ENCODE measurements at regions not wholly inside any gene's neighbourhood (a gene's known extent, or its start where the extent isn't known, plus 50 kb on each side); places are given as distances from the start of the nearest gene placed in this dataset.
"Not testable (repeated sequence)": the region's sequence is repeated elsewhere in the genome, so short reads cannot be mapped to it uniquely, and the experiment has no call there.

DNA sequence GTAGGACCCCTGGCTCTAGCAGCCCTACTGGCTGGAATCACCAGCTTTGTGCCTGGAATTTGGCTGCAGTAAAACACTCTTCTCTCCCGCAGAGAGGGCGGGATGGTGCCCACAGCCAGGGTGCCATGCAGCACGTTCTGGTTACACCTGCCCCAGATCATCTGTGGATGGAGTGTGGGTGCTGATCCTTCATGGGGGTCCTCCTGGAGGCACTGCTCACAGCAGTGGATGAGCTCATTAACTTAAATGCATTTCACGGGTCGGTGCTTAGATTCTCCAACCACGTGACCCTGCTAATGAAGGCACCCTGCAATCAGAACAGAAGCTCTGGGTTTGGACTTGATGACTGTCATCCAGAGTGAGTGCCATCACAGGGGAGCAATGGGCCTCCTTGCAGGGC lies 138.6 kb upstream of the AFDN start:
- no peak for DNase-seq (ENCODE audit: low spot score)
- ATAC-seq: no peak

DNA sequence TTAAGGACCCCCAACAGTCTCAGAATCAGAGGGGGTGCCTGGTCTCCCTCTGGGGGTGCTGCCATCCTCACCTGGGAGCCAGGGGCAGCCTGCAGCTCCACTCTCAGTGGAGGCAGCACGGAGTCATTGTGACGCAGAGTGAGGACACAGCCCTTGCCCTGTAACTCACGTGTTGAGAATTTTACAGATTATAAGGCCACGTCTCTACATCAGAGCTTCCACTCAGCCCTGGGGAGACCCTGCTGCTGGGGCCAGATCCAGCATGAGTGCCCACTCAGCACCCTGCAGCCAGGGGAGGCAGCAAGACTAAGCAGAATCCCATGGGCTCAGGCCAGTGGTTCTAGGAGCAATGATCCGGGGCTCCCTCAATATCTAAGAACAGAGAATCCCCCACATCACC lies 137.4 kb upstream of the AFDN start:
- peak; percentile 14 for ATAC-seq
- no peak for DNase-seq (ENCODE audit: low spot score)

DNA sequence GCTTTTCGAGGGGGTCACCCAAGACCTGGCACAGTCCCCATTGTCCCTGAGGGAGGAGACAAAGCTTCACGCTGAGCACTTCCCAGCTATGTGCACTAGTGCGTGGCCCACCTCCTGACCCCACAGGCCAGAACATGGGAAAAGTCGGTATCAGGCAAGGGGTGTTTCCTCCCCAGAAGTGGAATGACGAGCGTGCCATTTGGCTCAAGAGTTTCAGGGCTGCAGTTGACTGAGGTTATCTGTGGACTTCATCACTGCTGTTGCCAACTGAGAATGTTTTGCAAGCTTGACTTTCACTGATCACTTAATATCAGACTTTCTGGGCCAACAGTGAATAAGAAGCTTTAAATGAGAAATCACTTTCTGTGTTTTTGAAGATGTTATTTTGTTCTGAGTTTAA lies 137.0 kb upstream of the AFDN start:
- ATAC-seq: peak; percentile 91
- DNase-seq (ENCODE audit: low spot score): peak; percentile 63

DNA sequence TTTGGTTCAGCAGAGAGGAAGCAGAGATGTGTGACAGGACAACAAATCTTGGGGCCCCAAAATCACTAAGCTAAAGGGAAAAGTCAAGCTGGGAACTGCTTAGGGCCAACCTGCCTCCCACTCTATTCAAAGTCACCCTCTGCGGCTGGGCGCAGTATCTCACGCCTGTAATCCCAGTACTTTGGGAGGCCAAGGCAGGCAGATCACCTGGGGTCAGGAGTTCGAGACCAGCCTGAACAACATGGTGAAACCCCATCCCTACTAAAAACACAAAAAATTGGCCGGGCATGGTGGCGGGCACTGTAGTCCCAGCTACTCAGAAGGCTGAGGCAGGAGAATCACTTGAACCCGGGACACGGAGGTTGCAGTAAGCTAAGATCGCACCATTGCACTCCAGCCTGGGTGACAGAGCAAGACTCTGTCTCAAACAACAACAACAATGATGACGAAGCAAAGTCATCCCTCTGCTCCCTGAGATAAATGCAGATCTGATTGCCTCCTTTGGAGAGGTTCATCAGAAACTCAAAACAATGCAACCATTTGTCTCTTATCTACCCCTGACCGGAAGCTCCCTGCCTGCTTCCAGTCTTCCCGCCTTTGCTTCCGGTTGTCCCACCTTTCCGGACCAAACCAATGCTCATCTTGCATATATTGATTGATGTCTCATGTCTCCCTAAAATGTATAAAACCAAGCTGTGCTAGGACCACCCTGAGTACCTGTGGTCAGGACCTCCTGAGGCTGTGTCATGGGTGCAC lies 136.4 kb upstream of the AFDN start:
- not testable (repeated sequence) for ATAC-seq; DNase-seq (ENCODE audit: low spot score)

DNA sequence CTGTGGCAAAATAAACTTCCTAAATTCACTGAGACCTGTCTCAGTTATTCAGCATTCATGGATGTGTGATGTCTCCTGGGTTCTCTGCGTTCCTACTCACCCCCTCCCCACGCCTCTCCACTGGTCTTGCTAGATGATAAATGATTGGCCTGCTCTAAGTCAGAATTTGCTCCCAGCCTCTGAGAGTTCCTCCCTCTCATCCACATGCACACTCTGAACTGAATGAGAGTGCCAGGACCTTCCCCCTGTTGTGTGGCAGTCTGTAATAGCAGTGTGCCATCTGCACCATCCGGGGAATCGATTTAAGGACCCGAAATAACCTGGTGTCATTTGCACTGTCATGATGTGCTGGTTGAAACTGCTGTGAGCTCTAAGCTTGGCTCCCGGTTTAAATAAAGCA lies 135.8 kb upstream of the AFDN start:
- ATAC-seq (no peak), DNase-seq (ENCODE audit: low spot score) (no peak)

DNA sequence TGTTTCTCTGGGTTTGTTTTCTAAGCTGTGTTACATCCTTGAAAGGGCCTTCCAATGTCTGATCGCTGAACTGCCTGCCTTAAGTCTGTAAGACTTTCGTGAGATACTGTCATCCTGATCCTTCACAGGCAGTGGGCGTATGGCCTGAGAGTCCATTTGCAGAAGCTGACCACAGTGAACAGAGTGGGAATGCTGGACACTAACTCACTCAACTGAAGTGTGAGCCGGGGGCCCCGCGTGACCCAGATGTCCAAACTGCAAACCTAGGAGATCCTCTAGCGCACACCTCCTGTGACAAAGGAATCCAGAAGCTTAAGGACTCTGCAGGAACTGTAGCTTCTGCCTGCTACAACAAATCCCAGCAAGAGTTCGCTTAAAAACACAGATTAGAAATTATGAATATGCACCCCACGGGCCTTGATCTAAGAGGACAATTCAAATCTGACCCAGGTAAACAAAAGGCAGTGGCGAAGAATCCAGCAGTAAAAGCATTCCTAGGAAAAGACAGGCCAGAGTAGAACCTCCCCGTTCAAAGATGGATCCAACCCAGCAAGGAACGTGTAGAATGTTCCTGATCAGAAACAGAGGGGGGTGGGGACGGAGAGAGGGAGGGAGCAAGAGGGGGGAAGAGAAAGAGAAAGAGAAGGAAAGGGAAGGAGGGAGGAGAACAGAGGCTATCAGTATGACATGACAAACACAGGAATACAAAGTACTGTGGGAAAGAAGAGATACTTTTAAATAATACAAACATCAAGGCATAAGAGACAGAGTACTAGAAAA lies 135.0 kb upstream of the AFDN start:
- DNase-seq (ENCODE audit: low spot score): no peak
- no peak for ATAC-seq

DNA sequence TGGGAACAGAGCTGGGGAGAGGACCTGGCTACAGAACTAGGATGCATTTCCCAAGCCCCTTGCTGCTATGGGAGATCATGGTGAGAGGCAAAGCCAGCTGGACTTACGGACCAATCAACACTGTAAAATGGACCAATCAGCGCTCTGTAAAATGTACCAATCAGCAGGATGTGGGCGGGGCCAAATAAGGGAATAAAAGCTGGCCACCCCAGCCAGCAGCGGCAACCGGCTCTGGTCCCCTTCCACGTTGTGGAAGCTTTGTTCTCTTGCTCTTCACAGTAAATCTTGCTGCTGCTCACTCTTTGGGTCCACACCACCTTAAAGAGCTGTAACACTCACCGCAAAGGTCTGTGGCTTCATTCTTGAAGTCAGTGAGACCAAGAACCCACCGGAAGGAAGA lies 133.2 kb upstream of the AFDN start:
- not testable (repeated sequence) for DNase-seq (ENCODE audit: low spot score); ATAC-seq

DNA sequence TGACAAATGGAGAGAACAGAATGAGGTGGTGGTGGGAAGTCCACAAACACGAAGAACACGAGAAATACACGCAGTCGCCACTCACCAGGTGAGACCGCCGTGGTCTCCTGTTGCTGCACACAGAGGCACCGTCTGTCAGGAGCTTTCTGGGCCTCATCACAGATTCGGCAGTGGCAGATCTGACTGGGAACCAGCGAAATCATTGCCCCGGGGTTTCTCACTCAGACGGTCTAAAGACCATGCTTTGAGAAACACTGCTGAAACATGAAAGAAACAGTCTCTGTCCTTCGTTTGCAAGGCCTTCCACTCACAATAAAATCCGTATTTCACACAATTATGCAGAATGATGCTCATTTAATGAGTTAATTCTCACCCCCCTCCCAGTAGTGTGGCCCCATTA lies 130.9 kb upstream of the AFDN start:
- DNase-seq (ENCODE audit: low spot score): no peak
- ATAC-seq: no peak

DNA sequence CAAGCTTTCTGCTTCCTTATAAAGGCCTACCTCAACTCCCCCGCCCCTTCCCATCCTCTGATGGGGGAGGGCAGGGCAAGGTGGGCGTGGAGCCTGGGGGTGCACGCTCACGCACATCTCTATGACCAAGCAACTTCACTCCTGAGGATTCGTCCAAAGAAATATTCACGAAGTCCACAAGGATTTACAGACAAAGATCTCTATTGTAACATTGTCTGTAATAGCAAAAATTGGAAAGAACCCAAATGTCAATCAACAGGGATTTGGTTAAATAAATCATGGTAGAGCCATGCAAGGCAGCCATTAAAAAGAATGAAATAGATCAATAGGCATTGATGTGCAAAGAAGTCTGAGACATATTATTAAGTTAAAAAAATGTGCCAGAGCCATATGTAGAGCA lies 130.4 kb upstream of the AFDN start:
- ATAC-seq (no peak), DNase-seq (ENCODE audit: low spot score) (no peak)

DNA sequence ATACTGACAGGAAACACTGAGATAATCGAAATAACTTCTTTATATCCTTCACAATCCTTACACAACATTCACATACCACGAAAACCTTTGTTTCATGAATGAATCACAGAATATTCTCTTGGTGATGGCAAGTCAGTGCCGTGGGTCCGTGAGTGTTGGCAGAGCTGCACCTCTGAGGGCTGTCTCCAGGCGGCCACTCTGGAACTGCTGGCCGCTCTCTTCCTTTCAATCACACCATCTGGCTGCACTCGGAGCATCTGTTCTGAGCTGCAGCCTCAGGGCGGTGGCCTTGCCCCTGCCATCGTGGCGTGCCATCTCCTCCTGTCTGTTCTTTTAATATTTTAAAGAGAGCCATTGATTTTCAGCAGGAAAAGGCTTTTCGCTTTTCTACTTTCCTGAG lies 129.4 kb upstream of the AFDN start:
- no peak for ATAC-seq
- no peak for DNase-seq (ENCODE audit: low spot score)

DNA sequence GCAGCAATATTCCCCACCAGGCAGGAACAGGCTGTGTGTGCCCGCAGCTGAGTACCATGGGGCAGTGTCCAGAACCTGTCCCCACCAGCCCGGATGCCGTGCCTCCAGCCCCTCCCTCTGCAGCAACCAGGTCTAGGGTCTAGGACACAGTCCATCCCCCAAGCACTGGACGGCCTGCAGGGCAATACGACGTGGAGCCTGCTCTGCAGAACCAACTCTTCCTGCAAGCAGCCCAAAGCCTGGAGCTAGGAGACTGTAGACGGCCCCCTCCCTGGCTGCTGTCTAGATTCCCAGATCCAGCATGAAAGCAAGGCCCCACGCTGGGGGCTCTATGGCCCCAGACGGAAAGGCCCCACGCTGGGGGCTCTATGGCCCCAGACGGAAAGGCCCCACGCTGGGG lies 128.2 kb upstream of the AFDN start:
- DNase-seq (ENCODE audit: low spot score): no peak
- no peak for ATAC-seq

DNA sequence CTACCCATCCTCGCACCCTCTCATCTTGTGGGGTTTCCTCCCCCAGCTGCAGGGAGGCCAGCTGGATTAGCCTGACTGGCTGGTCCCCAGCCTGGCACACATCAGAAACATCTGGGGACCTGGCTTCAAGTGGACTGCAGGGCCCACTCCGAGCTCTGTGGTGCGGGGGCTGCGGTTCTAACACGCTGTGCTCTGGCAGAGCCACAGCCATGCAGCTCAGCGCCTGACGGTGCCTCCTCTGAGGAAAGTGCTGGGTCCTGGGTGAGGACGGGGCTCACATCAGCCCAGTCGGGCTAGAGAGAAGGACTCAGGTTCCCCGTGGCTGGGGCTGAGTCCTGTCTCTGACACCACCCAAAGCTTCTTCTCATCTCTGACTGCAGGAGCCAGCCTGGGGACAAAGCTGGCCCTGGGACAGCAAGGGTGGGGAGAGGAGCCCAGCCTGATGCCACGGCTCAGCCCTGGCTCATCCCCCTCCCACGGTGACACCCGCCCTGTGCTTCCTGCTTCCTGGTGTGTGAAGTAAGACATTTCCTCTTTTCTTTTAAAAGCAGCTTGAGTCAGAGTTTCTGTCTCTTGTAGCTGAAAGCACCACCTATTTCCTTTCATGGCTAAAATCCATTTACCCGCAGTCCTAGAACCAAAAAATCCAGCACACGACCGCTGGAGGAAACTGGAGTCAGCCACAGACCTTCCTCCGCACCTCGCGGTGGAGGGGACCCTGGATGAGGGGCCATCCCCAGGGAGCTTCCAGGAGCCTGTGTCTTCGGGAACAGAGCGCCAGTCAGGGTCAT lies 127.4 kb upstream of the AFDN start:
- ATAC-seq (peak; percentile 83), DNase-seq (ENCODE audit: low spot score) (no peak)

DNA sequence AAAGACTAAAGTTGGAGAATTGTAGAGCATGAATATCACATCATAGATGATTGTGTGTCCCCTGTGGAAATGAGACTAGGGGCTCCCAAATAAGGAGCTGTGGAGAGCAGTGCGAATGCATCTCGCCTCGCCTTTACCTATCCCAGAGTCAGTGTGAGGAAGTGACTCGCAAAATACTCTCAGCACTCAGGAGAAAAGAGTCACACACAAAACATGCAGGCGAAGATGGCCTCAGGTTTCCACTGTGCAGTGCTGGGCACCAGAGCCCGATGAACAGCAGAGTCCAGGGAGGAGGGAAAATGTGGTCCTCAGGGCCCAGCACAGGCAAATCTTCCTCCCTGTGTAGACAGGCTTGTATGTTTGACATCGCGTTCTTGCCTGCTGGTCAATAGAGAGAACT lies 126.5 kb upstream of the AFDN start:
- ATAC-seq (no peak), DNase-seq (ENCODE audit: low spot score) (no peak)

DNA sequence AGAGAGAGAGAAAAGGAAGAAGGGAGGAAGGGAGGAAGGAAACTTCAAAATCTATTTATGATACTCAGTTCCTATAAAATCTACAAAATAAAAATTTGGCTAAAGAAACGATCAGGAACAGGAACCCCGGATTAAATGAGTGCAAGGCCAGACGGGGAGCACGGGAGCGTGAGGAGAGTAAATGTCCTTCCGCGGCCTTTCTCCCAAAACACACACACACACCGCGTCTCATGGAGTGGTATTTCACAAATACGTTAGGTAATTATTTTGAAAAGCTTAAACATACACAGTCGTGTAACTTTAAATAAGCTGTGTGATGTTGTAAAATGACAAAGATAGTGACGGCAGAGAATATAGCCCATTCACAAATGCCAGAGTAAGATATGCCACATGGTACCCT lies 125.7 kb upstream of the AFDN start:
- no peak for ATAC-seq
- DNase-seq (ENCODE audit: low spot score): no peak

DNA sequence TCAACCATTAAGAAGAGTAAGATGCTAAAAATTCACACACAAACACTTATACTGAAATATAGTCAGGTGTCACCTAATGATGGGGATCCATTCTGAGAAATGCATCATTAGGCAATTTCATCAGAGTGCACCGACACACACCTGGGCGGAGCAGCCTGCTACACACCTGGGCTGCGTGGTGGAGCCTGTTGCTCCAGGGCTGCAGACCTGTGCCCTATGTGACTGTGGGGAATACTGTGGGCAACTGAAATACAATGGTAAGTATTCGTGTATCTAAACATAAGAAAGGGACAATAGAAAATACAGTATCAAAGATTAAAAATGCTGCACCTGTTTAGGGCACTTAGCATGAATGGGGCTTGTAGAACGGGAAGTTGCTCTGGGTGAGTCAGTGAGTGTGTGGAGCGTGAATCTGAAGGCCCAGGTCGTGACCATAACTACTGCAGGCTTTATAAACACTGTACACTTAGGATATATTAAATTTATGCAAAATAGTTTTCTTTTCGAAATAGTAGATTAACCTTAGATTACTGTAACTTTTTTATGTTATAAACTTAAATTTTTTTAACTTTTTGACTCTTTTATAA lies 124.4 kb upstream of the AFDN start:
- no peak for DNase-seq (ENCODE audit: low spot score)
- no peak for ATAC-seq

DNA sequence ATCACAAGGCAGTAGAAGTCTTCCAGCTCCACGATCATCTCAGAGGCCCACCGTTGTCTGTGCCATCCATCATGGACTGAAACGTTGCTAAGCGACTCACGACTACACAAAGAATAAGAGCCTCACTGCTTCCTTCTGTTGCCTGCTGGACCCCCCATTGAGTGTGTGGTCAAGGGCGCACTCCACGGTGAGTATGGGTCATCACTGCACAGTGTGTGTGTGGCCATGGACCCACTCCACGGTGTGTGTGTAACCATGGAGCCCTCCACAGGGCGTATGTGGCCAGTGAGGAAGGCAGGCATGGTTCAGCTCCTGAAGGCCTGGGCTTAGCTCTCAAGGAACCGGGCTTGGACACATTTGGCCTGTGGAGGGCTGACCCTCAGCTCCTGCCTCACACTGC lies 123.4 kb upstream of the AFDN start:
- DNase-seq (ENCODE audit: low spot score) (no peak), ATAC-seq (no peak)

DNA sequence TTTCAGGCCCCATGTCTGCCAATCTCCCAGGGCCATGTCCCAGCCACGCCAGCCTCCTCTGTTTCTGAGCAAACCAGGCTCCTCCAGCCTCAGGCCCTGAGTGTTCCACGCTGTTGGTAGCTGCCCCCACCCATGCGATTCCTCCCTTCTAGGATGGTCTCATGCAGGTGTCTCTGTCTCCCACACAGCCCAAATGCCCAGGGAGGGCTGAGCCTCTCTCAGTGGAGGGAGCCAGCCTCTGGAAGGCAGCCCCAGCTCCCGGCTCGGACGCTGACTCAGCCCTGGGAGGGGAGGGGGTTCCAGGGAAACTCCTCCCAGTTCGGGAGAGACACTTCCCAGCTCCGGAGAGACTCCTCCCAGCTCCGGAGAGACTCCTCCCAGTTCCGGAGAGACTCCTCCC lies 122.9 kb upstream of the AFDN start:
- peak; percentile 39 for DNase-seq (ENCODE audit: low spot score)

DNA sequence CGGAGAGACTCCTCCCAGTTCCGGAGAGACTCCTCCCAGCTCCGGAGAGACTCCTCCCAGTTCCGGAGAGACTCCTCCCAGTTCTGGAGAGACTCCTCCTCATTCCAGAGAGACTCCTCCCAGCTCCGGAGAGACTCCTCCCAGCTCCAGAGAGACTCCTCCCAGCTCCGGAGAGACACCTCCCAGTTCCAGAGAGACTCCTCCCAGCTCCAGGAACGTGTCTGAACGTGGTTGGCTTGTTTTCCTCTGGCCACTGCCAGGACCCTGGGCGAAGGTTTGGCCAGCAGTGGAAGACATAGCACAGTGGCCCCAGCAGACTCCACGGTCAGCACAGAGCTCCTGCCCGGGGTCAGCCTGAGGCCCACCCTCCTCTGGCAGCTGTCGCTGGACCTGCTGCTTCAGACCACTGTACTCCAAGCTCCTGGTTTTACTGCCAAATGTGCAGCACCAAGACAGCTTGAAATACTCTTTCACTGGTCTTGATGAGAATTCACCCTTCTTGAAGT lies 122.3 kb upstream of the AFDN start:
- peak; percentile 37 for DNase-seq (ENCODE audit: low spot score)
- ATAC-seq: no peak

More for the DNA sequence above, 122.9 kb upstream of the AFDN start:
- no peak for ATAC-seq

DNA sequence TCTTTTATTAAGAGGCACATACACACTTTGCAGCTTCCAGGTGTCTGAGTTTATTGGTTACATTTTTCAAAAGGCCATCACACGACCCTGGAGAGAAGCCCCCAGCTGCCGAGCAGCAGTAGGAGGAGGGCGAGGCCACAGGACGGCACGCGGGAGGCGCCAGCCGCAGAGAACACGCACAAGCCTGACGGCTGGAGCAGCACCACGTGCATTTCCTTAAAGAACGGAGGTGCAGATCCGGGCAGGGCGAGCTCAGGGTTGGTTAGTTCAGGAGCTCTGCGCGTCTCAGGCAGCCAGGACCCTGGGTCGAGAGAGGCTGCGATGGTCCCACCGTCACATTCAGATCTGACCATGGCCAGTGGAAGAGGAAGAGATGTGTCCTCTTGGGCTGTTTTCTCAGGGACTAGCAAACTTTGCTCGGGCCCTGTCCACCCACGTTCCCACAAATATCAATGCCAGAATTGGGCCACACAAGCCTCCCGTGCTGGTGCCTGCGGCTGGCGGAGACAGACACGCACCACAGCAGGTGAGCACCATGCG lies 121.4 kb upstream of the AFDN start:
- ATAC-seq: no peak
- peak; percentile 38 for DNase-seq (ENCODE audit: low spot score)

DNA sequence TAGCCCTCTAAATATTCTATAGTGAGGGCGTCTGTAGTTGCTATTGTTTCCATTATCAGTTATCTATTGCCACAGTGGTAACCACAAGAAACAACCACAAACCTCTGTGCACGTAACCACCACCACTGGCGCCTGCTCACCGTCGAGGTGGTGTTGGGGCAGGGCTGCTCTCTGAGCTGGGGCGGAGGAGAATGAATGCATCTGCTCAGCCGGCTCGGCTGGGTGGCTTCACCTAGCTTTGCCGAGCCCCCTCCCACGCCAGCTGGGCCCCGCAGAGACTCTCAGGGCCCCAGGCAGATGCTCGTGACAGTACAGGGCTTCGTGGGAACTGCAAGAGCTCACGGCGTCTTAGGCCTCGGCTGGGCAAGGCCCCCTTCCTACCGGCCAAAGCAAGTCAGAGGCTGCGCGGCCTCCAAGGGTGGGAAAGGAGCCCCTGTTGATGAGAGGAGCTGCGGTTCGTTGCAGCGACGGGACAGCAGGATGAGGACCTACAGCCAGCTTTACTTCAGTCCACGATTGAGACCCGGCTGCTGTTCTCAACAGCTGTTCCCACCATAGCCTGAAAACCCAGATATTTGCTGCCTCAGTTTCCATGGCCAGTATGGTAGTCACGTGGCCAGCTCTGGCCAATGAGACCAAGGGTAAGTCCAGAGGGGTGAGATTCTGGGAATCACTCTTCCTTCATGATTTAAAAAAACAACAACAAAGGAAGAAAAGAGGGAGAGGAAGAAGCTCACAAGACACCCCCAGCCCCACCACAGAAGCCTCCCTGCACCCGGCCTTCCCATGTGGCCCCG lies 120.2 kb upstream of the AFDN start:
- no peak for ATAC-seq
- peak; percentile 35 for DNase-seq (ENCODE audit: low spot score)

Measured in left lobe of liver (tissue), 2 donors.